ENCODE measurements at regions not wholly inside any gene's neighbourhood (a gene's known extent, or its start where the extent isn't known, plus 50 kb on each side); places are given as distances from the start of the nearest gene placed in this dataset.

DNA sequence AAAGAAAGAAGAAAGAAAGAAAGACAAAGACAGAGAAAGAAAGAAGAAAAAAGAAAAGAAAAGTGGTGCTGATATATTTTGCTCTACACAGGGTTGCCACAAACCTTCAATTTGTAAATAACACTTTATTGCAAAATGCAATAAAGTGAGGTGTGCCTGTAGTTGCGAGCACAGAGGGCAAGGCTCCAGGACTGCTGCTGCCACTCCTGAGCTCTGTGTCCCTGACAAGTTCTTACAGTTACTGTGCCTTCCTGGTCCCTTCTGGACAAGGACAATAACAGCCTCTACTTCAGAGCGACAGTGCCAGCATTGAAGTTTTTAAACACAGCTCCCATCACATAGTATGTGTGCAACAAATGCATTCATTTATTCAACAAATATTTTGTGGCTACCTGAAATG lies 148.1 kb downstream of the AXIN2 start:
- Histone ChIP-seq H3K36me3 (replicated peaks) (no peaks in the 10 kb centered on the region), H3K4me3 (ENCODE audit: low read depth, low read length) (no peak overlapping the region), H3K27ac (no peak overlapping the region), H3K27me3 (replicated peaks) (no peaks in the 10 kb centered on the region)
- in situ Hi-C loops (cut with HindIII; ENCODE audit: low pct_ligation_motif_present, low sequenced_read_pairs) = no loop called here
- DNase-seq = no peak
- no peak for TF ChIP-seq CTCF (IDR thresholded peaks at IDR 0.05; ENCODE audit: low read depth, low read length, missing control alignments)

- H3K27ac ChIP-seq = no peak overlapping the region
- H3K36me3 ChIP-seq (replicated peaks) = no peaks in the 10 kb centered on the region
Observed at GRCh38 chr17:65409381-65409780, 152.1 kb downstream of the AXIN2 start.

GRCh38 chr17:65408050-65408449 lies 153.4 kb downstream of the AXIN2 start:
- Histone ChIP-seq H3K27me3 (replicated peaks) (no peaks in the 10 kb centered on the region), H3K27ac (no peak overlapping the region), H3K4me3 (ENCODE audit: low read depth, low read length) (no peak overlapping the region), H3K36me3 (replicated peaks) (no peaks in the 10 kb centered on the region)
- no peak for TF ChIP-seq CTCF (IDR thresholded peaks at IDR 0.05; ENCODE audit: low read depth, low read length, missing control alignments)
- in situ Hi-C loops (cut with HindIII; ENCODE audit: low pct_ligation_motif_present, low sequenced_read_pairs) = no loop called here
- no peak for DNase-seq

More at GRCh38 chr17:65409381-65409780, 152.1 kb downstream of the AXIN2 start:
- in situ Hi-C loops (cut with HindIII; ENCODE audit: low pct_ligation_motif_present, low sequenced_read_pairs) = no loop called here
- H3K4me3 ChIP-seq (ENCODE audit: low read depth, low read length) = no peak overlapping the region
- DNase-seq = no peak
- H3K27me3 ChIP-seq (replicated peaks) = no peaks in the 10 kb centered on the region
- no peak for TF ChIP-seq CTCF (IDR thresholded peaks at IDR 0.05; ENCODE audit: low read depth, low read length, missing control alignments)

GRCh38 chr17:65407017-65407416 lies 154.4 kb downstream of the AXIN2 start:
- Histone ChIP-seq H3K4me3 (ENCODE audit: low read depth, low read length) (no peak overlapping the region), H3K27me3 (replicated peaks) (no peaks in the 10 kb centered on the region), H3K36me3 (replicated peaks) (no peaks in the 10 kb centered on the region), H3K27ac (no peak overlapping the region)
- in situ Hi-C loops (cut with HindIII; ENCODE audit: low pct_ligation_motif_present, low sequenced_read_pairs) = no loop called here
- no peak for TF ChIP-seq CTCF (IDR thresholded peaks at IDR 0.05; ENCODE audit: low read depth, low read length, missing control alignments)
- no peak for DNase-seq

GRCh38 chr17:65406552-65406951 lies 154.9 kb downstream of the AXIN2 start:
- no peak for TF ChIP-seq CTCF (IDR thresholded peaks at IDR 0.05; ENCODE audit: low read depth, low read length, missing control alignments)
- Histone ChIP-seq H3K27me3 (replicated peaks) (no peaks in the 10 kb centered on the region), H3K27ac (no peak overlapping the region), H3K36me3 (replicated peaks) (no peaks in the 10 kb centered on the region), H3K4me3 (ENCODE audit: low read depth, low read length) (no peak overlapping the region)
- DNase-seq = no peak
- in situ Hi-C loops (cut with HindIII; ENCODE audit: low pct_ligation_motif_present, low sequenced_read_pairs) = no loop called here

GRCh38 chr17:65405563-65405962 lies 155.9 kb downstream of the AXIN2 start:
- in situ Hi-C loops (cut with HindIII; ENCODE audit: low pct_ligation_motif_present, low sequenced_read_pairs) = no loop called here
- Histone ChIP-seq H3K27ac (no peak overlapping the region), H3K36me3 (replicated peaks) (no peaks in the 10 kb centered on the region), H3K4me3 (ENCODE audit: low read depth, low read length) (no peak overlapping the region), H3K27me3 (replicated peaks) (no peaks in the 10 kb centered on the region)
- TF ChIP-seq CTCF (IDR thresholded peaks at IDR 0.05; ENCODE audit: low read depth, low read length, missing control alignments) = no peak
- no peak for DNase-seq

All from brain microvascular endothelial cell (primary cell).